ENCODE measurements at regions not wholly inside any gene's neighbourhood (a gene's known extent, or its start where the extent isn't known, plus 50 kb on each side); places are given as distances from the start of the nearest gene placed in this dataset.

GRCh38 chr4:20176881-20177280, 74.8 kb upstream of the SLIT2 start:
- no TSS peak for BruUV-seq (replicated peaks)
- POLR2A ChIA-PET (ENCODE audit: unreplicated experiment) = no interaction called here
- H3K36me3 ChIP-seq (ENCODE audit: low read depth) = no peaks in the 10 kb centered on the region
- intact Hi-C loops (cut with micrococcal nuclease; ENCODE audit: unreplicated experiment) = no loop called here
- no peaks in the 10 kb centered on the region for H3K4me1 ChIP-seq (replicated peaks; ENCODE audit: insufficient read depth)
- H3K79me2 ChIP-seq (ENCODE audit: low read depth) = no peaks in the 10 kb centered on the region
- DNase-seq = no peak
- CTCF ChIA-PET = no interaction called here
- no peak overlapping the region for H3K4me3 ChIP-seq
- no peaks in the 10 kb centered on the region for H4K20me1 ChIP-seq (ENCODE audit: insufficient read depth)
- H3F3A ChIP-seq (ENCODE audit: insufficient read depth, low read depth) = no peaks in the 10 kb centered on the region
- no peak overlapping the region for H2AFZ ChIP-seq
- no peak overlapping the region for H3K27ac ChIP-seq
- no peaks in the 10 kb centered on the region for H3K9me2 ChIP-seq (ENCODE audit: insufficient read depth)
- H3K27me3 ChIP-seq (ENCODE audit: insufficient read depth, low read depth) = no peaks in the 10 kb centered on the region
- H3K4me2 ChIP-seq = no peak overlapping the region
- no peaks in the 10 kb centered on the region for H3K9me3 ChIP-seq (ENCODE audit: insufficient read depth, low read depth)
- TF ChIP-seq EZH2 (IDR thresholded peaks at IDR 0.05; ENCODE audit: low read depth) (no peak), CTCF (conservative IDR thresholded peaks at IDR 0.05) (no peak)

- POLR2A ChIA-PET (ENCODE audit: unreplicated experiment) = no interaction called here
- intact Hi-C loops (cut with micrococcal nuclease; ENCODE audit: unreplicated experiment) = no loop called here
- BruUV-seq (replicated peaks) = no TSS peak
- H3K9me3 ChIP-seq (ENCODE audit: insufficient read depth, low read depth) = no peaks in the 10 kb centered on the region
- H3K9me2 ChIP-seq (ENCODE audit: insufficient read depth) = no peaks in the 10 kb centered on the region
- no peak overlapping the region for H2AFZ ChIP-seq
- H3K4me2 ChIP-seq = no peak overlapping the region
- no peak for DNase-seq
- CTCF ChIA-PET = no interaction called here
- no peaks in the 10 kb centered on the region for H4K20me1 ChIP-seq (ENCODE audit: insufficient read depth)
- no peaks in the 10 kb centered on the region for H3K36me3 ChIP-seq (ENCODE audit: low read depth)
- no peaks in the 10 kb centered on the region for H3K79me2 ChIP-seq (ENCODE audit: low read depth)
- H3K27ac ChIP-seq = no peak overlapping the region
- no peaks in the 10 kb centered on the region for H3K27me3 ChIP-seq (ENCODE audit: insufficient read depth, low read depth)
- no peak overlapping the region for H3K4me3 ChIP-seq
- no peaks in the 10 kb centered on the region for H3K4me1 ChIP-seq (replicated peaks; ENCODE audit: insufficient read depth)
- TF ChIP-seq CTCF (conservative IDR thresholded peaks at IDR 0.05) = no peak
- TF ChIP-seq EZH2 (IDR thresholded peaks at IDR 0.05; ENCODE audit: low read depth) = no peak
- H3F3A ChIP-seq (ENCODE audit: insufficient read depth, low read depth) = no peaks in the 10 kb centered on the region
Observed at GRCh38 chr4:20172070-20172760, 79.5 kb upstream of the SLIT2 start.

GRCh38 chr4:20166544-20166943, 85.2 kb upstream of the SLIT2 start:
- no peak overlapping the region for H2AFZ ChIP-seq
- no peak overlapping the region for H3K4me3 ChIP-seq
- no peaks in the 10 kb centered on the region for H3K9me3 ChIP-seq (ENCODE audit: insufficient read depth, low read depth)
- H3K4me1 ChIP-seq (replicated peaks; ENCODE audit: insufficient read depth) = no peaks in the 10 kb centered on the region
- no peaks in the 10 kb centered on the region for H3K36me3 ChIP-seq (ENCODE audit: low read depth)
- H3K9me2 ChIP-seq (ENCODE audit: insufficient read depth) = no peaks in the 10 kb centered on the region
- TF ChIP-seq CTCF (conservative IDR thresholded peaks at IDR 0.05) (no peak), EZH2 (IDR thresholded peaks at IDR 0.05; ENCODE audit: low read depth) (no peak)
- DNase-seq = no peak
- no peaks in the 10 kb centered on the region for H3K27me3 ChIP-seq (ENCODE audit: insufficient read depth, low read depth)
- intact Hi-C loops (cut with micrococcal nuclease; ENCODE audit: unreplicated experiment) = no loop called here
- H3K27ac ChIP-seq = no peak overlapping the region
- no peaks in the 10 kb centered on the region for H3F3A ChIP-seq (ENCODE audit: insufficient read depth, low read depth)
- no peak overlapping the region for H3K4me2 ChIP-seq
- ChIA-PET CTCF (no interaction called here), POLR2A (ENCODE audit: unreplicated experiment) (no interaction called here)
- no TSS peak for BruUV-seq (replicated peaks)
- no peaks in the 10 kb centered on the region for H4K20me1 ChIP-seq (ENCODE audit: insufficient read depth)
- H3K79me2 ChIP-seq (ENCODE audit: low read depth) = no peaks in the 10 kb centered on the region

Data from PC-9 (cell line).